ENCODE measurements at regions not wholly inside any gene's neighbourhood (a gene's known extent, or its start where the extent isn't known, plus 50 kb on each side); places are given as distances from the start of the nearest gene placed in this dataset.

DNA sequence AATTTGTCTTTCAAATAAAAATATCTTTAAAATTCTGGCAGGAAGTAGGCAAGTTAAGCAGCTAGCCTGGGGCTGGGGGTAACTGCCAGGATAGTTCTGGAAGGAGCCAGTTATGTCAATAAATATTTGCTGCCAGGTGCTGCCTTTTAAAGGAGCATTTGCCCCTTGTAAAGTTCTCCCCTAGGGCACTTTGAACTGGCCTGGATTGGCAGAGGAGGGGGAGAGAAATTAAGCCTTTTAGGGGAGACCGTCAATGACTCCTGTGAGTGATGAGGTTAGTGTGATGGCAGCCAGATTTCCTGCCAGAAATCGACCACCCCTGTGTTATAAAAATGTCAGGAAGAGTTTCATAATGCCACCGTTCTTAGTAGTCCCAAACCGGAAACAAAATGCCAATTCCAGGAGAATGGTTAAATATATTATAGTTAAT is 89.8 kb upstream of the ELL2 start:
- TF ChIP-seq, protein P1, sequence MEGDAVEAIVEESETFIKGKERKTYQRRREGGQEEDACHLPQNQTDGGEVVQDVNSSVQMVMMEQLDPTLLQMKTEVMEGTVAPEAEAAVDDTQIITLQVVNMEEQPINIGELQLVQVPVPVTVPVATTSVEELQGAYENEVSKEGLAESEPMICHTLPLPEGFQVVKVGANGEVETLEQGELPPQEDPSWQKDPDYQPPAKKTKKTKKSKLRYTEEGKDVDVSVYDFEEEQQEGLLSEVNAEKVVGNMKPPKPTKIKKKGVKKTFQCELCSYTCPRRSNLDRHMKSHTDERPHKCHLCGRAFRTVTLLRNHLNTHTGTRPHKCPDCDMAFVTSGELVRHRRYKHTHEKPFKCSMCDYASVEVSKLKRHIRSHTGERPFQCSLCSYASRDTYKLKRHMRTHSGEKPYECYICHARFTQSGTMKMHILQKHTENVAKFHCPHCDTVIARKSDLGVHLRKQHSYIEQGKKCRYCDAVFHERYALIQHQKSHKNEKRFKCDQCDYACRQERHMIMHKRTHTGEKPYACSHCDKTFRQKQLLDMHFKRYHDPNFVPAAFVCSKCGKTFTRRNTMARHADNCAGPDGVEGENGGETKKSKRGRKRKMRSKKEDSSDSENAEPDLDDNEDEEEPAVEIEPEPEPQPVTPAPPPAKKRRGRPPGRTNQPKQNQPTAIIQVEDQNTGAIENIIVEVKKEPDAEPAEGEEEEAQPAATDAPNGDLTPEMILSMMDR (IDR thresholded peaks at IDR 0.05), result no peak
- TF ChIP-seq POLR2A (IDR thresholded peaks at IDR 0.05), result no peak

All from gastroesophageal sphincter (tissue), 3 donors.